ENCODE measurements at regions not wholly inside any gene's neighbourhood (a gene's known extent, or its start where the extent isn't known, plus 50 kb on each side); places are given as distances from the start of the nearest gene placed in this dataset.

- ATAC-seq (no peak), DNase-seq (no peak)
- intact Hi-C loops (cut with DNase I, micrococcal nuclease): no loop called here
- no peak overlapping the region for H3K4me3 ChIP-seq
- H3K9me3 ChIP-seq: no peaks in the 10 kb centered on the region
- TF ChIP-seq CTCF (IDR thresholded peaks at IDR 0.05): no peak
- H3K36me3 ChIP-seq (ENCODE audit: low read depth): no peaks in the 10 kb centered on the region
- H3K4me1 ChIP-seq (ENCODE audit: low read depth): no peaks in the 10 kb centered on the region
Observed at GRCh38 chr16:8155275-8155674, 435.0 kb downstream of the TMEM114 start.

- no peak overlapping the region for H3K4me3 ChIP-seq
- H3K36me3 ChIP-seq (ENCODE audit: low read depth): no peaks in the 10 kb centered on the region
- intact Hi-C loops (cut with DNase I, micrococcal nuclease): no loop called here
- H3K4me1 ChIP-seq (ENCODE audit: low read depth): no peaks in the 10 kb centered on the region
- DNase-seq: no peak
- ATAC-seq: no peak
- no peaks in the 10 kb centered on the region for H3K9me3 ChIP-seq
- TF ChIP-seq CTCF (IDR thresholded peaks at IDR 0.05): no peak
Observed at GRCh38 chr16:8146256-8147012, 443.9 kb downstream of the TMEM114 start.

- H3K36me3 ChIP-seq (ENCODE audit: low read depth): no peaks in the 10 kb centered on the region
- no peak for TF ChIP-seq CTCF (IDR thresholded peaks at IDR 0.05)
- intact Hi-C loops (cut with DNase I, micrococcal nuclease): no loop called here
- H3K9me3 ChIP-seq: no peaks in the 10 kb centered on the region
- DNase-seq (no peak), ATAC-seq (no peak)
- H3K4me3 ChIP-seq: no peak overlapping the region
- no peaks in the 10 kb centered on the region for H3K4me1 ChIP-seq (ENCODE audit: low read depth)
Observed at GRCh38 chr16:8138666-8139065, 451.6 kb downstream of the TMEM114 start.

GRCh38 chr16:8137606-8138005 lies 452.7 kb downstream of the TMEM114 start:
- DNase-seq (no peak), ATAC-seq (no peak)
- intact Hi-C loops (cut with DNase I, micrococcal nuclease): no loop called here
- no peak overlapping the region for H3K4me3 ChIP-seq
- H3K36me3 ChIP-seq (ENCODE audit: low read depth): no peaks in the 10 kb centered on the region
- TF ChIP-seq CTCF (IDR thresholded peaks at IDR 0.05): no peak
- no peaks in the 10 kb centered on the region for H3K9me3 ChIP-seq
- no peaks in the 10 kb centered on the region for H3K4me1 ChIP-seq (ENCODE audit: low read depth)

GRCh38 chr16:8130197-8130596 lies 460.1 kb downstream of the TMEM114 start:
- Histone ChIP-seq H3K4me3 (no peak overlapping the region), H3K4me1 (ENCODE audit: low read depth) (no peaks in the 10 kb centered on the region), H3K36me3 (ENCODE audit: low read depth) (no peaks in the 10 kb centered on the region), H3K9me3 (no peaks in the 10 kb centered on the region)
- TF ChIP-seq CTCF (IDR thresholded peaks at IDR 0.05): no peak
- intact Hi-C loops (cut with DNase I, micrococcal nuclease): no loop called here
- no peak for DNase-seq
- no peak for ATAC-seq

- H3K4me1 ChIP-seq (ENCODE audit: low read depth): no peaks in the 10 kb centered on the region
- ATAC-seq (no peak), DNase-seq (no peak)
- H3K9me3 ChIP-seq: no peaks in the 10 kb centered on the region
- H3K36me3 ChIP-seq (ENCODE audit: low read depth): no peaks in the 10 kb centered on the region
- intact Hi-C loops (cut with DNase I, micrococcal nuclease): no loop called here
- no peak for TF ChIP-seq CTCF (IDR thresholded peaks at IDR 0.05)
- no peak overlapping the region for H3K4me3 ChIP-seq
Observed at GRCh38 chr16:8127070-8127469, 463.2 kb downstream of the TMEM114 start.
